NCI-H2107 (cell line): ENCODE measurements at regions not wholly inside any gene's neighbourhood (a gene's known extent, or its start where the extent isn't known, plus 50 kb on each side); places are given as distances from the start of the nearest gene placed in this dataset.

Experiments used
- DNase-seq: peaks from one replicate; lab custom pipeline; 2025; lab: John Stamatoyannopoulos, UW

GRCh38 chr3:59580996-59581395 lies 531.2 kb upstream of the CFAP20DC start:
- DNase-seq, result no peak

GRCh38 chr3:59580499-59580898 lies 530.7 kb upstream of the CFAP20DC start:
- no peak for DNase-seq

GRCh38 chr3:59578129-59578528 lies 528.3 kb upstream of the CFAP20DC start:
- DNase-seq, result no peak

- DNase-seq, result no peak
Measured at GRCh38 chr3:59576606-59577005, 526.8 kb upstream of the CFAP20DC start.

- DNase-seq, result peak; percentile 68
Measured at GRCh38 chr3:59575113-59576001, 525.5 kb upstream of the CFAP20DC start.

GRCh38 chr3:59573911-59574310 lies 524.1 kb upstream of the CFAP20DC start:
- no peak for DNase-seq

GRCh38 chr3:59572106-59572505 lies 522.3 kb upstream of the CFAP20DC start:
- no peak for DNase-seq

GRCh38 chr3:59570806-59571205 lies 521.0 kb upstream of the CFAP20DC start:
- no peak for DNase-seq

GRCh38 chr3:59567661-59568060 lies 517.8 kb upstream of the CFAP20DC start:
- DNase-seq, result no peak

- DNase-seq, result no peak
Measured at GRCh38 chr3:59566481-59566975, 516.7 kb upstream of the CFAP20DC start.

GRCh38 chr3:59565125-59565524 lies 515.3 kb upstream of the CFAP20DC start:
- DNase-seq, result peak; percentile 19

GRCh38 chr3:59563966-59564365 lies 514.1 kb upstream of the CFAP20DC start:
- DNase-seq, result no peak

GRCh38 chr3:59563072-59563605 lies 513.3 kb upstream of the CFAP20DC start:
- no peak for DNase-seq

- DNase-seq, result no peak
Measured at GRCh38 chr3:59559721-59560435, 510.1 kb upstream of the CFAP20DC start.

GRCh38 chr3:59558906-59559720 lies 509.3 kb upstream of the CFAP20DC start:
- DNase-seq, result no peak

GRCh38 chr3:59555593-59556315 lies 505.9 kb upstream of the CFAP20DC start:
- DNase-seq, result no peak

GRCh38 chr3:59553076-59553475 lies 503.3 kb upstream of the CFAP20DC start:
- no peak for DNase-seq

- no peak for DNase-seq
Measured at GRCh38 chr3:59551834-59552233, 502.0 kb upstream of the CFAP20DC start.

- no peak for DNase-seq
Measured at GRCh38 chr3:59549962-59550361, 500.1 kb upstream of the CFAP20DC start.

GRCh38 chr3:59547874-59548273 lies 498.0 kb upstream of the CFAP20DC start:
- no peak for DNase-seq

GRCh38 chr3:59546522-59546921 lies 496.7 kb upstream of the CFAP20DC start:
- DNase-seq, result no peak
